ENCODE measurements at regions not wholly inside any gene's neighbourhood (a gene's known extent, or its start where the extent isn't known, plus 50 kb on each side); places are given as distances from the start of the nearest gene placed in this dataset.

GRCh38 chr2:155431004-155431507 is 732.6 kb downstream of the KCNJ3 start (continued):
- TF ChIP-seq STAT5A (IDR thresholded peaks at IDR 0.05; ENCODE audit: borderline replicate concordance, low read length) (no peak), BRCA1 (IDR thresholded peaks at IDR 0.05) (no peak), BRCA1 (CRISPR knock-in tag; IDR thresholded peaks at IDR 0.05) (no peak), MAFG (tag; conservative IDR thresholded peaks at IDR 0.05) (peak; percentile 69), ZNF143 (CRISPR knock-in tag; IDR thresholded peaks at IDR 0.05) (no peak), C11orf30 (IDR thresholded peaks at IDR 0.05; ENCODE audit: low read depth) (peak; percentile 31; the same call in 1 of the 2 replicates)

DNA sequence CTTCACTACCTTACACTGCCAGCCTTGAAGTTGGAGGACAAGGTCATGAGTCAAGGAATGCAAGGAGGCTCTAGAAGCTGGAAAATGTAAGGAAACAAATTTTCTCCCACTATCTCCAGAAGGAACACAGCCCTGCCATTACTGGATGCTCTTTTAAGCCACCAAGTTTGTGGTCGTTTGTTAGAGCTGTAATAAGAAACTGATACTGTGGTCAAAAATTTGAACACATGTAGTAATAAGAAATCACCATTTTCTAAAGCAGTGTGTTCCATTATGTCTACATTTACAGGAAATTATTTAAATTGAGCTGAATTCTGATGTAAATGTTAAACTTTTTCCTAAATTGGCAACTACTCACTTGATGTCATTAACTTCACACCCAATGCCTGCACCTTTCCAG is 729.0 kb downstream of the KCNJ3 start:
- ChIA-PET POLR2A (no interaction called here), CTCF (ENCODE audit: low intra/inter-chr PET ratio) (no interaction called here)
- no peaks in the 10 kb centered on the region for H3K27me3 ChIP-seq (ENCODE audit: control insufficient read depth in 2 of 2, insufficient read depth in 2 of 2, low read length in 2 of 2)
- 13% methylated on average over 1 of the region's 1 CpG for WGBS (ENCODE audit: insufficient coverage, low coverage, missing lambda C conversion rate)
- no peak overlapping the region for H3K4me3 ChIP-seq
- no peak for ATAC-seq
- no peaks in the 10 kb centered on the region for H3K4me1 ChIP-seq (replicated peaks in 1 of 2; ENCODE audit: control insufficient read depth in 2 of 2, insufficient read depth in 2 of 2, low read length in 2 of 2)
- intact Hi-C loops (cut with micrococcal nuclease) (no loop called here), in situ Hi-C loops (cut with MboI) (no loop called here)
- H3K9me3 ChIP-seq (replicated peaks; ENCODE audit: control insufficient read depth, insufficient read depth, low read depth, low read length) = no peaks in the 10 kb centered on the region
- H4K20me1 ChIP-seq (replicated peaks; ENCODE audit: control insufficient read depth, insufficient read depth, low read length) = no peaks in the 10 kb centered on the region
- no peak for FAIRE-seq
- no peak overlapping the region for H3K4me2 ChIP-seq (ENCODE audit: insufficient read depth, low read length)
- no peaks in the 10 kb centered on the region for H3K9me1 ChIP-seq (ENCODE audit: control insufficient read depth, insufficient read depth, low read length)
- no peaks in the 10 kb centered on the region for H3K79me2 ChIP-seq (ENCODE audit: control insufficient read depth, insufficient read depth, low read length)
- H3K27ac ChIP-seq (ENCODE audit: extremely low read depth, low read depth, low read length) = no peak overlapping the region
- BruUV-seq (replicated peaks) = no TSS peak
- H2AFZ ChIP-seq (ENCODE audit: low read depth, low read length) = no peak overlapping the region
- no peak for TF ChIP-seq RFX1 (IDR thresholded peaks at IDR 0.05)
- TF ChIP-seq ZNF316 (IDR thresholded peaks at IDR 0.05) = no peak
- TF ChIP-seq ARID3A (IDR thresholded peaks at IDR 0.05; ENCODE audit: borderline replicate concordance, low read depth, low read length) = no peak
- no peak for TF ChIP-seq TGIF2 (CRISPR knock-in tag; IDR thresholded peaks at IDR 0.05)
- no peak for TF ChIP-seq ZBTB8A (IDR thresholded peaks at IDR 0.05; ENCODE audit: partially characterized antibody)
- no peak for TF ChIP-seq ZNF431 (CRISPR knock-in tag; IDR thresholded peaks at IDR 0.05)
- no peak for TF ChIP-seq YBX1 (IDR thresholded peaks at IDR 0.05)
- H3K36me3 ChIP-seq (ENCODE audit: control insufficient read depth, insufficient read depth, low read length) = no peaks in the 10 kb centered on the region
- no peak overlapping the region for H3K9ac ChIP-seq (ENCODE audit: insufficient read depth in 1 of 2, low read depth in 2 of 2, low read length in 2 of 2)
- no peak for DNase-seq (ENCODE audit: extremely low read depth in 1 of 4, low spot score in 3 of 4)

Measured in K562 (cell line).